ENCODE measurements at regions not wholly inside any gene's neighbourhood (a gene's known extent, or its start where the extent isn't known, plus 50 kb on each side); places are given as distances from the start of the nearest gene placed in this dataset.
"Not testable (repeated sequence)": the region's sequence is repeated elsewhere in the genome, so short reads cannot be mapped to it uniquely, and the experiment has no call there.

DNA sequence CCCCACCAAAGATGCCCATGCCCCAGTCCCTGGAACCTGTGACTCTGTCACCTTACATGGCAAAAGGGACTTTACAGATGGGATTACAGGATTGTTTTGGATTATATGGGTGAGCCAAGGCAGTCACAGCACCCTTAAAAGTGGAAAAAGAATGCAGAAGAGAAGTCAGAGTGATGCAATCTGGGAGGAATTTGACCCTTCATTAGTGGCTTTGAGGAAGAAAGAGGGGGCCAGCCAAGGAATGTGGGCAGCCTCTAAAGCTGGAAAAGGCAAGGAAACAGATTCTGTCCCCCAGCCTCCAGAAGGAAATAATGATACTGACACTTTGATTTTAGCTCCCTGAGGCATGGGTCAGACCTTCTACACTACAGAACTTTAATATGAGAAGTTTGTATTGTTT is 257.3 kb upstream of the ISX start:
- Histone ChIP-seq H3K9me3 (ENCODE audit: low read depth, low read length) (no peaks in the 10 kb centered on the region), H3K4me3 (no peak overlapping the region), H3K36me3 (ENCODE audit: insufficient read depth, low read length) (no peaks in the 10 kb centered on the region), H3K27ac (no peak overlapping the region), H3K9ac (ENCODE audit: insufficient read length) (no peak overlapping the region)
- TF ChIP-seq POLR2AphosphoS5 (IDR thresholded peaks at IDR 0.05; ENCODE audit: borderline replicate concordance, low read depth, low read length) (no peak), EZH2 (IDR thresholded peaks at IDR 0.05) (no peak), FOXP2 (optimal IDR thresholded peaks at IDR 0.05; ENCODE audit: control extremely low read depth, extremely low read length, insufficient read depth) (no peak)
- no peak for DNase-seq (ENCODE audit: low read depth, low spot score)

DNA sequence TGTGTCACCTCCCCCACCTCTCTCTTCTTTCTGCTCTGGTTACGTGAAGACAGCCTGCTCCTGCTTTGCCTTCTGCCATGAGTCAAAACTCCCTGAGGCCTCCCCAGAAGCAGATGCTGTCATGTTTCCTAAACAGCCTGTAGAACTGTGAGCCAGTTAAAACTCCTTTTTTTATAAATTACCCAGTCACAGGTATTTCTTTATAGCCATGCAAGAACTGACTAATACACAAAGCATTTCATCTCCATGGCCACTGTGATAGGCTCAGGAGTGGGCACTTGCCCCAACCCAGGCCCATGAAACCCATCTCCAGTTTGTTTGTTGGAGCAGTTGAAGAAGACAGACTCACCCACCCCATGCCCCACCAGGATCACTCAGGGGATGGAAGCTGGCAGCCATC is 253.3 kb upstream of the ISX start:
- DNase-seq (ENCODE audit: low read depth, low spot score), result no peak
- no peak overlapping the region for H3K9ac ChIP-seq (ENCODE audit: insufficient read length)
- no peak overlapping the region for H3K27ac ChIP-seq
- TF ChIP-seq FOXP2 (optimal IDR thresholded peaks at IDR 0.05; ENCODE audit: control extremely low read depth, extremely low read length, insufficient read depth) (no peak), POLR2AphosphoS5 (IDR thresholded peaks at IDR 0.05; ENCODE audit: borderline replicate concordance, low read depth, low read length) (no peak), EZH2 (IDR thresholded peaks at IDR 0.05) (no peak)
- no peaks in the 10 kb centered on the region for H3K9me3 ChIP-seq (ENCODE audit: low read depth, low read length)
- H3K36me3 ChIP-seq (ENCODE audit: insufficient read depth, low read length), result no peaks in the 10 kb centered on the region
- no peak overlapping the region for H3K4me3 ChIP-seq

DNA sequence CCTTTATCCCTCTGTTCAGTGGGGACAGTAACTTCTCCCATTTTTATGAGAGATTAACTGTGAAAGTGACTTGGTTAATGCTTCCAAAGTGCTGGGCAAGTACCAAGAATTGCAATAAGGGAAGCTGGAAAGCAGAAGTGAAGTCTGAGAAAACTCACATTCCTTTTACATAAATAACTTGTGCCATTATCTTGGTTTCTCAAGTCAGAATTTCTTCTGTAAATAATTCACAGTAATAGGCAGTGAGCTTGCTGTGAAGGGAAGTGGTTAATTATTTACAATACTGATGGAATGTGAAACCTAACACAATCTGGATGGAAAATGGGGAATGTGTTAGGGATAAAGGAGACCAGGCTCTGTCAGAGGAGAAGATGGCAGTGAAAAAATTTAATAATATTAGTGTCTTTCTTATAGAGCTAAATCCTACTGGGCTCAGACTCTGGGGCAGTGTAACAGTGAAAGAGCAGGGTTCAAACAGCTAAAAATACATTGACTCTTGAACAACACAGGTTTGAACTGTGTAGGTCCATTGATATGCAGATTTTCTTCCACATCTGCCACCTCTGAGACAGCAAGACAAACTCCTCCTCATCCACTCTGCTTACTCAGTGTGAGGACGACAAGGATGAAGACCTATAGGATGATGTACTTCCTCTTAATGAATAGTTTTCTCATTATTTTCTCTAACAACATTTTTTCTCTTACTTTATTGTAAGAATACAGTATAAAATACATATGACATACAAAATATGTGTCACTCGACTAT is 251.5 kb upstream of the ISX start:
- TF ChIP-seq EZH2 (IDR thresholded peaks at IDR 0.05), result no peak
- H3K27ac ChIP-seq, result no peak overlapping the region
- H3K4me3 ChIP-seq, result no peak overlapping the region
- H3K9ac ChIP-seq (ENCODE audit: insufficient read length), result no peak overlapping the region
- H3K36me3 ChIP-seq (ENCODE audit: insufficient read depth, low read length), result no peaks in the 10 kb centered on the region
- no peak for DNase-seq (ENCODE audit: low read depth, low spot score)
- no peaks in the 10 kb centered on the region for H3K9me3 ChIP-seq (ENCODE audit: low read depth, low read length)

GRCh38 chr22:34829485-34829884 is 236.5 kb upstream of the ISX start:
- no peak overlapping the region for H3K9ac ChIP-seq (ENCODE audit: insufficient read length)
- TF ChIP-seq FOXP2 (optimal IDR thresholded peaks at IDR 0.05; ENCODE audit: control extremely low read depth, extremely low read length, insufficient read depth), result no peak
- no peak for TF ChIP-seq EZH2 (IDR thresholded peaks at IDR 0.05)
- TF ChIP-seq POLR2AphosphoS5 (IDR thresholded peaks at IDR 0.05; ENCODE audit: borderline replicate concordance, low read depth, low read length), result no peak
- no peaks in the 10 kb centered on the region for H3K9me3 ChIP-seq (ENCODE audit: low read depth, low read length)
- no peak for DNase-seq (ENCODE audit: low read depth, low spot score)
- H3K4me3 ChIP-seq, result no peak overlapping the region
- no peaks in the 10 kb centered on the region for H3K36me3 ChIP-seq (ENCODE audit: insufficient read depth, low read length)
- no peak overlapping the region for H3K27ac ChIP-seq

GRCh38 chr22:34834059-34834458 is 231.9 kb upstream of the ISX start:
- H3K4me3 ChIP-seq, result no peak overlapping the region
- no peak for TF ChIP-seq FOXP2 (optimal IDR thresholded peaks at IDR 0.05; ENCODE audit: control extremely low read depth, extremely low read length, insufficient read depth)
- TF ChIP-seq EZH2 (IDR thresholded peaks at IDR 0.05), result no peak
- no peaks in the 10 kb centered on the region for H3K9me3 ChIP-seq (ENCODE audit: low read depth, low read length)
- no peak for DNase-seq (ENCODE audit: low read depth, low spot score)
- no peak overlapping the region for H3K9ac ChIP-seq (ENCODE audit: insufficient read length)
- no peak overlapping the region for H3K27ac ChIP-seq
- H3K36me3 ChIP-seq (ENCODE audit: insufficient read depth, low read length), result no peaks in the 10 kb centered on the region

GRCh38 chr22:34834541-34834940 is 231.4 kb upstream of the ISX start:
- not testable (repeated sequence) for H3K36me3 ChIP-seq (ENCODE audit: insufficient read depth, low read length); H3K4me3 ChIP-seq; H3K27ac ChIP-seq; DNase-seq (ENCODE audit: low read depth, low spot score); H3K9me3 ChIP-seq (ENCODE audit: low read depth, low read length); H3K9ac ChIP-seq (ENCODE audit: insufficient read length)

GRCh38 chr22:34841331-34841771 is 224.6 kb upstream of the ISX start:
- H3K36me3 ChIP-seq (ENCODE audit: insufficient read depth, low read length), result no peaks in the 10 kb centered on the region
- no peak overlapping the region for H3K27ac ChIP-seq
- H3K4me3 ChIP-seq, result no peak overlapping the region
- TF ChIP-seq EZH2 (IDR thresholded peaks at IDR 0.05) (no peak), POLR2AphosphoS5 (IDR thresholded peaks at IDR 0.05; ENCODE audit: borderline replicate concordance, low read depth, low read length) (no peak), FOXP2 (optimal IDR thresholded peaks at IDR 0.05; ENCODE audit: control extremely low read depth, extremely low read length, insufficient read depth) (no peak)
- DNase-seq (ENCODE audit: low read depth, low spot score), result no peak
- no peaks in the 10 kb centered on the region for H3K9me3 ChIP-seq (ENCODE audit: low read depth, low read length)
- no peak overlapping the region for H3K9ac ChIP-seq (ENCODE audit: insufficient read length)

DNA sequence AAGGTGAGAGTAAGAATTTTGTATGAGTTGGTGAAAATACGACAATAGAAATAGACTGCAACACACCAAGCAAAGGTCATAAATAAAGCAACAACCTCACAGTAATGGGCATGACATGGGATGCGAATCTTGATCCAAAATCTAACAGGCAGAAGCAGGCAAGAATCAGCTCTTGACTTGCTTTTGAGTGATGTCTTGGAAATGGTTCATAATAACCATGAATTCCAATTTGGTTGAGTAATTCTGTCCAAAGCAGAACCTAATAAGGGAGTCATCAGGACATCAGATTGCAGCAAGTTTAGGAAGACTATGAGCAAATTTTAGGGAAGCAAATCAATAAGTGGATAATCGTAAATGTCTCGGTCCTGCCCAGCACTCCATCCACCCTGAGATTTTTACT is 224.0 kb upstream of the ISX start:
- Histone ChIP-seq H3K9ac (ENCODE audit: insufficient read length) (no peak overlapping the region), H3K4me3 (no peak overlapping the region), H3K36me3 (ENCODE audit: insufficient read depth, low read length) (no peaks in the 10 kb centered on the region), H3K9me3 (ENCODE audit: low read depth, low read length) (no peaks in the 10 kb centered on the region), H3K27ac (no peak overlapping the region)
- no peak for DNase-seq (ENCODE audit: low read depth, low spot score)
- TF ChIP-seq EZH2 (IDR thresholded peaks at IDR 0.05), result no peak
- TF ChIP-seq FOXP2 (optimal IDR thresholded peaks at IDR 0.05; ENCODE audit: control extremely low read depth, extremely low read length, insufficient read depth), result no peak
- TF ChIP-seq POLR2AphosphoS5 (IDR thresholded peaks at IDR 0.05; ENCODE audit: borderline replicate concordance, low read depth, low read length), result no peak

DNA sequence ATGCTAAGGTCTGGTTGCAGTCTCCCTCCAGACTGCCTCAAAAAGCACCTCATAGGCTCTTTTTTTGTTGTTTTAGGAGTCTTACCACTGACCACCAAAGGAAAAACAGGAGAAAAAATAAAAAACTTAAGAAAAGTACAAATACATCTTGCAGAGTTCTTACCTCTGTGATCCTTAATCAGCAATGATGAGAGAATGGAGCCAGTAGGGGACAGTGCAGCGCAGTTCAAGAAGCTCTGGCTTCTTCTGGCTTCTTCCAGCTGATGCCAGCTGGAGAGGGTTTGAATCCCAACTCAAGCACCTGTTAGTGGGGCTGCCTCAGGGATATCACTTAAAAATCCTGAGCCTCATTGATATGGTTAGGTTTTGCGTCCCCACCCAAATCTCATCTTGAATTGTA is 223.3 kb upstream of the ISX start:
- H3K27ac ChIP-seq, result no peak overlapping the region
- H3K9me3 ChIP-seq (ENCODE audit: low read depth, low read length), result no peaks in the 10 kb centered on the region
- H3K4me3 ChIP-seq, result no peak overlapping the region
- no peaks in the 10 kb centered on the region for H3K36me3 ChIP-seq (ENCODE audit: insufficient read depth, low read length)
- no peak overlapping the region for H3K9ac ChIP-seq (ENCODE audit: insufficient read length)
- no peak for TF ChIP-seq FOXP2 (optimal IDR thresholded peaks at IDR 0.05; ENCODE audit: control extremely low read depth, extremely low read length, insufficient read depth)
- TF ChIP-seq EZH2 (IDR thresholded peaks at IDR 0.05), result no peak
- DNase-seq (ENCODE audit: low read depth, low spot score), result no peak

GRCh38 chr22:34843743-34844142 is 222.2 kb upstream of the ISX start:
- H3K27ac ChIP-seq; H3K9ac ChIP-seq (ENCODE audit: insufficient read length); DNase-seq (ENCODE audit: low read depth, low spot score); H3K36me3 ChIP-seq (ENCODE audit: insufficient read depth, low read length); H3K9me3 ChIP-seq (ENCODE audit: low read depth, low read length); H3K4me3 ChIP-seq: not testable (repeated sequence)

All from SK-N-MC (cell line).